SK-N-SH treated with all-trans-retinoic acid at 6 μM for 48 hours (cell line): ENCODE measurements at regions not wholly inside any gene's neighbourhood (a gene's known extent, or its start where the extent isn't known, plus 50 kb on each side); places are given as distances from the start of the nearest gene placed in this dataset.

Experiments
- CREB5 ChIP-seq: fragments of 250-450 bp; sonication (Bioruptor Pico); IDR thresholded peaks from 2 replicates; pipeline ENCODE4 v1.5.1; 2020; ENCODE audit warnings: low read depth, mild to moderate bottlenecking, moderate library complexity
- POU6F1 ChIP-seq: fragments of 250-450 bp; sonication (Bioruptor Pico); IDR thresholded peaks from 2 replicates; pipeline ENCODE4 v1.8.0; 2021; ENCODE audit warnings: low read depth, mild to moderate bottlenecking, moderate library complexity, borderline replicate concordance
- TOX ChIP-seq: fragments of 250-450 bp; sonication (Bioruptor Pico); IDR thresholded peaks from 2 replicates; pipeline ENCODE4 v1.8.0; 2021; ENCODE audit warnings: mild to moderate bottlenecking, moderate library complexity, borderline replicate concordance
- ZFP30 ChIP-seq: fragments of 450-650 bp; formaldehyde crosslinking; IDR thresholded peaks from 2 replicates; pipeline ENCODE4 v1.5.0; 2022; ENCODE audit warnings: mild to moderate bottlenecking, moderate library complexity

- TF ChIP-seq ZFP30 (no peak), TOX (CRISPR knock-in tag) (no peak), POU6F1 (CRISPR knock-in tag) (no peak), CREB5 (no peak)
These were observed 258.0 kb downstream of the FAT3 start for GRCh38 chr11:92482492-92483060.
